H9 (cell line): ENCODE measurements at regions not wholly inside any gene's neighbourhood (a gene's known extent, or its start where the extent isn't known, plus 50 kb on each side); places are given as distances from the start of the nearest gene placed in this dataset.

Experiments
- DNase-seq: peaks from one replicate; pipeline ENCODE4 v3.0.0-alpha.2; 2017
- H2AFZ ChIP-seq: one replicate; pipeline ENCODE4 v1.6.1; 2013; ENCODE audit warnings: mild to moderate bottlenecking, low read length, control low read depth, moderate library complexity
- H2AK5ac ChIP-seq: 2 replicates; pipeline ENCODE4 v1.6.1; 2013; ENCODE audit warnings: low read length, control low read depth, mixed read lengths; ENCODE audit not compliant: insufficient read length
- H2BK120ac ChIP-seq: one replicate; pipeline ENCODE4 v1.6.1; 2013; ENCODE audit warnings: low read depth, mild to moderate bottlenecking, low read length, control low read depth, inconsistent platforms; ENCODE audit not compliant: poor library complexity, severe bottlenecking
- H2BK12ac ChIP-seq: 2 replicates; pipeline ENCODE4 v1.6.1; 2013; ENCODE audit warnings: low read length, control low read depth, mixed read lengths, low read depth; ENCODE audit not compliant: insufficient read length
- H2BK15ac ChIP-seq: 2 replicates; pipeline ENCODE4 v1.6.1; 2013; ENCODE audit warnings: low read depth, low read length, control low read depth
- H2BK20ac ChIP-seq: one replicate; pipeline ENCODE4 v1.6.1; 2013; ENCODE audit warnings: low read depth, mild to moderate bottlenecking, low read length, control low read depth, inconsistent platforms; ENCODE audit not compliant: poor library complexity, severe bottlenecking
- H2BK5ac ChIP-seq: 2 replicates; pipeline ENCODE4 v1.6.1; 2013; ENCODE audit warnings: low read length, control low read depth, mixed read lengths; ENCODE audit not compliant: insufficient read length
- H3K14ac ChIP-seq: 2 replicates; pipeline ENCODE4 v1.6.1; 2013; ENCODE audit warnings: low read length, control low read depth; ENCODE audit not compliant: insufficient read depth
- H3K18ac ChIP-seq: 2 replicates; pipeline ENCODE4 v1.6.1; 2013; ENCODE audit warnings: low read depth, mild to moderate bottlenecking, mixed read lengths, low read length, control low read depth; ENCODE audit not compliant: insufficient read length
- H3K23ac ChIP-seq: 2 replicates; pipeline ENCODE4 v1.6.1; 2013; ENCODE audit warnings: low read length, control low read depth, mixed read lengths, low read depth; ENCODE audit not compliant: insufficient read length
- H3K23me2 ChIP-seq: 2 replicates; pipeline ENCODE4 v1.6.1; 2013; ENCODE audit warnings: low read depth, mild to moderate bottlenecking, mixed read lengths, low read length, control low read depth; ENCODE audit not compliant: insufficient read length, poor library complexity, severe bottlenecking
- H3K27ac ChIP-seq: 2 replicates; pipeline ENCODE4 v1.5.1; 2013; ENCODE audit warnings: low read length, control low read depth, mixed read lengths, low read depth; ENCODE audit not compliant: insufficient read length
- H3K27me3 ChIP-seq: 2 replicates; pipeline ENCODE4 v1.6.1; 2013; ENCODE audit warnings: low read length, control low read depth, inconsistent platforms; ENCODE audit not compliant: insufficient read depth
- H3K4ac ChIP-seq: 2 replicates; pipeline ENCODE4 v1.6.1; 2013; ENCODE audit warnings: low read depth, mild to moderate bottlenecking, control low read depth, inconsistent platforms, low read length, moderate library complexity
- H3K4me1 ChIP-seq: 2 replicates; pipeline ENCODE4 v1.6.1; 2013; ENCODE audit warnings: low read length, control low read depth, inconsistent platforms; ENCODE audit not compliant: insufficient read depth
- H3K4me2 ChIP-seq: 2 replicates; pipeline ENCODE4 v1.6.1; 2013; ENCODE audit warnings: low read length, control low read depth, mixed read lengths; ENCODE audit not compliant: insufficient read length, insufficient read depth
- H3K56ac ChIP-seq: 2 replicates; pipeline ENCODE4 v1.6.1; 2013; ENCODE audit warnings: low read depth, mild to moderate bottlenecking, mixed read lengths, low read length, control low read depth; ENCODE audit not compliant: insufficient read length
- H3K79me1 ChIP-seq: 2 replicates; pipeline ENCODE4 v1.6.1; 2013; ENCODE audit warnings: low read depth, mild to moderate bottlenecking, moderate library complexity, low read length, control low read depth, inconsistent platforms; ENCODE audit not compliant: insufficient read depth, poor library complexity, severe bottlenecking
- H3K79me2 ChIP-seq: 2 replicates; pipeline ENCODE4 v1.6.1; 2013; ENCODE audit warnings: low read length, control low read depth, inconsistent platforms; ENCODE audit not compliant: insufficient read depth
- H3K9ac ChIP-seq: 2 replicates; pipeline ENCODE4 v1.6.1; 2013; ENCODE audit warnings: low read length, control low read depth, mixed read lengths; ENCODE audit not compliant: insufficient read length; ENCODE audit errors: extremely low read depth
- H3K9me3 ChIP-seq: one replicate; pipeline ENCODE4 v1.6.1; 2013; ENCODE audit warnings: low read depth, low read length, inconsistent platforms; ENCODE audit not compliant: control insufficient read depth
- H3T11ph ChIP-seq: one replicate; pipeline ENCODE4 v1.6.1; 2013; ENCODE audit warnings: mild to moderate bottlenecking, low read length, control low read depth, inconsistent platforms
- H4K20me1 ChIP-seq: one replicate; pipeline ENCODE4 v1.6.1; 2013; ENCODE audit not compliant: control insufficient read depth, insufficient read length, insufficient read depth
- H4K5ac ChIP-seq: 2 replicates; pipeline ENCODE4 v1.6.1; 2013; ENCODE audit warnings: low read depth, mild to moderate bottlenecking, mixed read lengths, low read length, control low read depth; ENCODE audit not compliant: insufficient read length
- H4K8ac ChIP-seq: replicated peaks from 2 replicates; pipeline ENCODE4 v1.6.1; 2013; ENCODE audit warnings: low read length, control low read depth, mixed read lengths, low read depth; ENCODE audit not compliant: insufficient read length
- H4K91ac ChIP-seq: 2 replicates; pipeline ENCODE4 v1.6.1; 2013; ENCODE audit warnings: low read depth, mild to moderate bottlenecking, moderate library complexity, mixed read lengths, low read length, control low read depth; ENCODE audit not compliant: insufficient read length
- H3K27ac Mint-ChIP-seq, 3 experiments: 2 replicates in 2 of 3; 3 replicates in 1 of 3; pipeline ENCODE4 v1.8.0; 2020 to 2021; ENCODE audit warnings: mixed read lengths in 3 of 3, mild to moderate bottlenecking in 1 of 3, moderate library complexity in 1 of 3
- H3K27me3 Mint-ChIP-seq: 2 replicates; pipeline ENCODE4 v1.8.0; 2021; ENCODE audit warnings: low read depth, mild to moderate bottlenecking, moderate library complexity, mixed read lengths
- H3K36me3 Mint-ChIP-seq, 3 experiments: 2 replicates in 2 of 3; 3 replicates in 1 of 3; pipeline ENCODE4 v1.8.0; 2020 to 2021; ENCODE audit warnings: low read depth in 3 of 3, mixed read lengths in 3 of 3; ENCODE audit not compliant: insufficient read depth in 1 of 3
- H3K4me1 Mint-ChIP-seq, 2 experiments: 2 replicates each; pipeline ENCODE4 v1.8.0; 2020; ENCODE audit warnings: mixed read lengths in 2 of 2
- H3K4me3 Mint-ChIP-seq, 2 experiments: 2 replicates in 1 of 2; 3 replicates in 1 of 2; pipeline ENCODE4 v1.8.0; 2020 to 2021; ENCODE audit warnings: mild to moderate bottlenecking in 2 of 2, mixed read lengths in 2 of 2, moderate library complexity in 1 of 2
- H3K9me3 Mint-ChIP-seq, 2 experiments: 2 replicates in 1 of 2; 3 replicates in 1 of 2; pipeline ENCODE4 v1.8.0; 2020; ENCODE audit warnings: mild to moderate bottlenecking in 2 of 2, mixed read lengths in 2 of 2, moderate library complexity in 1 of 2
- WGBS: extraction: QIAGEN DNeasy Blood & Tissue Kit; methylation state at CpG from one replicate; pipeline ENCODE4 v1.1.7; 2013; ENCODE audit warnings: missing lambda C conversion rate, low lambda C conversion rate, mixed read lengths; ENCODE audit not compliant: insufficient read length; ENCODE audit errors: extremely low coverage; 5-methylcytosine and 5-hydroxymethylcytosine counted together
- TF ChIP-seq, protein P1 (sequence below): fragments of 200-600 bp; sonication (generic); conservative IDR thresholded peaks from 3 replicates; pipeline ENCODE4 v1.8.0; 2021; ENCODE audit warnings: antibody characterized with exemption, mild to moderate bottlenecking

DNA sequence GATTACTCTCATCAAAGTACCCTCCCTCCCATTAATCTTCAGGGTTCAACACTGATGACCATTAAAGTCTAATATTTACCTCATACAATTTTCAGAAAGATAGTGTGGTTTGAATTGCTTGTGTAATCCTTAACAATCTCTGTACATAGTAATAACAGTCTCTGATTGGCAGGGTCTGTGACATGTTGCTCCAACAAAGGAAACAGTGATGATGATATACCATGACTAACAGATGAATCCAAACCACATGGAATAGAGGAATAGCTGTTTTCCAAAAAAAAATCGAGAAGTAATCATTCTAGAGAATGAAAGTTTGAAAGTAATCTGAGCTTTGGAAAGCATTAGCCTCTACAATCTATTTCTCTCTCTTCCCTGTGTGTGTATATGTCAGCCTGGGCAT, 610.1 kb upstream of the NEGR1 start:
- no peak overlapping the region for H4K5ac ChIP-seq
- H3K79me1 ChIP-seq, result no peaks in the 10 kb centered on the region
- no peaks in the 10 kb centered on the region for H3K23me2 ChIP-seq
- no peak overlapping the region for H2BK20ac ChIP-seq
- Mint-ChIP-seq H3K9me3 (no peaks in the 10 kb centered on the region), H3K4me1 (peaks cover 0 to 12% of the 10 kb centered on the region in 2 experiments; a peak in 2 of 4 replicates), H3K36me3 (no peaks in the 10 kb centered on the region), H3K4me3 (no peak overlapping the region), H3K27ac (no peak overlapping the region), H3K27me3 (no peaks in the 10 kb centered on the region)
- no peak overlapping the region for H3K27ac ChIP-seq
- H3K4me1 ChIP-seq, result no peaks in the 10 kb centered on the region
- no peak overlapping the region for H4K8ac ChIP-seq
- H4K20me1 ChIP-seq, result no peaks in the 10 kb centered on the region
- H4K91ac ChIP-seq, result no peak overlapping the region
- no peaks in the 10 kb centered on the region for H3K79me2 ChIP-seq
- no peak overlapping the region for H2BK120ac ChIP-seq
- H2BK15ac ChIP-seq, result no peak overlapping the region
- DNase-seq, result no peak
- H2BK12ac ChIP-seq, result no peak overlapping the region
- H3K9me3 ChIP-seq, result no peaks in the 10 kb centered on the region
- no CpG with 5 or more reads among the region's 1 CpG for WGBS
- no peak overlapping the region for H3K23ac ChIP-seq
- H3K18ac ChIP-seq, result no peak overlapping the region
- H3K14ac ChIP-seq, result no peak overlapping the region
- H2AFZ ChIP-seq, result no peak overlapping the region
- H2BK5ac ChIP-seq, result no peak overlapping the region
- no peak overlapping the region for H2AK5ac ChIP-seq
- H3K4me2 ChIP-seq, result no peak overlapping the region
- no peak overlapping the region for H3K4ac ChIP-seq
- no peaks in the 10 kb centered on the region for H3K27me3 ChIP-seq
- TF ChIP-seq, protein P1, sequence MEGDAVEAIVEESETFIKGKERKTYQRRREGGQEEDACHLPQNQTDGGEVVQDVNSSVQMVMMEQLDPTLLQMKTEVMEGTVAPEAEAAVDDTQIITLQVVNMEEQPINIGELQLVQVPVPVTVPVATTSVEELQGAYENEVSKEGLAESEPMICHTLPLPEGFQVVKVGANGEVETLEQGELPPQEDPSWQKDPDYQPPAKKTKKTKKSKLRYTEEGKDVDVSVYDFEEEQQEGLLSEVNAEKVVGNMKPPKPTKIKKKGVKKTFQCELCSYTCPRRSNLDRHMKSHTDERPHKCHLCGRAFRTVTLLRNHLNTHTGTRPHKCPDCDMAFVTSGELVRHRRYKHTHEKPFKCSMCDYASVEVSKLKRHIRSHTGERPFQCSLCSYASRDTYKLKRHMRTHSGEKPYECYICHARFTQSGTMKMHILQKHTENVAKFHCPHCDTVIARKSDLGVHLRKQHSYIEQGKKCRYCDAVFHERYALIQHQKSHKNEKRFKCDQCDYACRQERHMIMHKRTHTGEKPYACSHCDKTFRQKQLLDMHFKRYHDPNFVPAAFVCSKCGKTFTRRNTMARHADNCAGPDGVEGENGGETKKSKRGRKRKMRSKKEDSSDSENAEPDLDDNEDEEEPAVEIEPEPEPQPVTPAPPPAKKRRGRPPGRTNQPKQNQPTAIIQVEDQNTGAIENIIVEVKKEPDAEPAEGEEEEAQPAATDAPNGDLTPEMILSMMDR, result no peak
- H3K9ac ChIP-seq, result no peak overlapping the region
- H3T11ph ChIP-seq, result no peak overlapping the region
- no peak overlapping the region for H3K56ac ChIP-seq
